Keratinocyte (primary cell): ENCODE measurements at regions not wholly inside any gene's neighbourhood (a gene's known extent, or its start where the extent isn't known, plus 50 kb on each side); places are given as distances from the start of the nearest gene placed in this dataset.

Experiments used
- DNase-seq: peaks from one replicate; pipeline ENCODE4 v3.0.0-alpha.2; 2011; ENCODE audit warnings: low read depth, missing footprints, low spot score
- FAIRE-seq: peaks from 2 replicates; lab custom pipeline; 2011; peaks lifted over from hg19 to GRCh38; lab: Jason Lieb, UNC
- H2AFZ ChIP-seq: 2 replicates; pipeline ENCODE4 v1.6.0; 2012; ENCODE audit warnings: low read length, control low read depth, inconsistent platforms; ENCODE audit not compliant: control insufficient read depth
- H3K27ac ChIP-seq: 2 replicates; pipeline ENCODE4 v1.5.1; 2011; ENCODE audit warnings: low read length; ENCODE audit not compliant: control insufficient read depth, insufficient read depth
- H3K27me3 ChIP-seq: 3 replicates; pipeline ENCODE4 v1.6.0; 2011; ENCODE audit warnings: low read length; ENCODE audit not compliant: control insufficient read depth, insufficient read depth; ENCODE audit errors: extremely low read depth
- H3K36me3 ChIP-seq, 2 experiments: 2 replicates in 1 of 2; 3 replicates in 1 of 2; pipeline ENCODE4 v1.5.1; 2011; ENCODE audit warnings: low read length in 2 of 2, mild to moderate bottlenecking in 1 of 2; ENCODE audit not compliant: control insufficient read depth in 2 of 2, insufficient read depth in 2 of 2; ENCODE audit errors: extremely low read depth in 1 of 2
- H3K4me1 ChIP-seq: 3 replicates; pipeline ENCODE4 v1.5.1; 2011; ENCODE audit warnings: low read length; ENCODE audit not compliant: control insufficient read depth, insufficient read depth; ENCODE audit errors: extremely low read depth
- H3K4me2 ChIP-seq: 3 replicates; pipeline ENCODE4 v1.6.0; 2011; ENCODE audit warnings: low read depth, low read length; ENCODE audit not compliant: control insufficient read depth, insufficient read depth; ENCODE audit errors: extremely low read depth
- H3K4me3 ChIP-seq, 3 experiments: fragments of 200-600 bp in 1 of 3; sonication (generic) in 1 of 3; 2 replicates in 2 of 3; 3 replicates in 1 of 3; pipeline ENCODE4 v1.5.1; 2011 to 2016; ENCODE audit warnings: low read length in 3 of 3, mild to moderate bottlenecking in 3 of 3, control low read depth in 2 of 3, inconsistent platforms in 1 of 3, low read depth in 1 of 3, mixed read lengths in 1 of 3, mixed run types in 1 of 3, moderate library complexity in 1 of 3; ENCODE audit not compliant: control insufficient read depth in 2 of 3, insufficient read depth in 2 of 3; ENCODE audit errors: extremely low read depth in 1 of 3
- H3K79me2 ChIP-seq: 2 replicates; pipeline ENCODE4 v1.6.0; 2012; ENCODE audit warnings: low read length; ENCODE audit not compliant: control insufficient read depth, insufficient read depth
- H3K9ac ChIP-seq: 3 replicates; pipeline ENCODE4 v1.6.0; 2011; ENCODE audit warnings: low read length; ENCODE audit not compliant: control insufficient read depth, insufficient read depth; ENCODE audit errors: extremely low read depth
- H3K9me1 ChIP-seq: 3 replicates; pipeline ENCODE4 v1.6.0; 2011; ENCODE audit warnings: low read length; ENCODE audit not compliant: control insufficient read depth, insufficient read depth; ENCODE audit errors: extremely low read depth
- H3K9me3 ChIP-seq: 2 replicates; pipeline ENCODE4 v1.5.1; 2012; ENCODE audit warnings: low read depth, low read length; ENCODE audit not compliant: control insufficient read depth
- H4K20me1 ChIP-seq: 3 replicates; pipeline ENCODE4 v1.6.0; 2011; ENCODE audit warnings: low read length; ENCODE audit not compliant: control insufficient read depth, insufficient read depth; ENCODE audit errors: extremely low read depth
- CTCF ChIP-seq, 3 experiments: IDR thresholded peaks in 1 of 3; conservative IDR thresholded peaks in 1 of 3; optimal IDR thresholded peaks in 1 of 3; 2 replicates in 2 of 3; 3 replicates in 1 of 3; pipeline versions ENCODE3 to v1.5.1; 2011; ENCODE audit warnings: low read length in 3 of 3, mild to moderate bottlenecking in 3 of 3, moderate library complexity in 2 of 3, control low read depth in 1 of 3, inconsistent platforms in 1 of 3; ENCODE audit not compliant: insufficient read depth in 2 of 3; ENCODE audit errors: extremely low read depth in 1 of 3
- EZH2 ChIP-seq: IDR thresholded peaks from one replicate; pipeline ENCODE4 v1.6.1; 2012; ENCODE audit warnings: inconsistent platforms, mild to moderate bottlenecking, low read length, moderate library complexity
- dilution Hi-C: fragments of 300-500 bp; cut with MboI; formaldehyde crosslinking; loops from one replicate; pipeline ENCODE4 v1.7.0; 2020; ENCODE audit warnings: low sequenced_read_pairs; ENCODE audit not compliant: extremely low pct_ligation_motif_present

- no peak for FAIRE-seq
- DNase-seq, result no peak
- no peaks in the 10 kb centered on the region for H3K4me1 ChIP-seq
- no peaks in the 10 kb centered on the region for H3K79me2 ChIP-seq
- H3K4me3 ChIP-seq, result no peak overlapping the region
- H3K27ac ChIP-seq, result no peak overlapping the region
- H3K9ac ChIP-seq, result no peak overlapping the region
- H3K27me3 ChIP-seq, result no peaks in the 10 kb centered on the region
- no peak for TF ChIP-seq EZH2
- TF ChIP-seq CTCF (optimal IDR thresholded peaks at IDR 0.05 in 1 of 3, IDR thresholded peaks at IDR 0.05 in 1 of 3, conservative IDR thresholded peaks at IDR 0.05 in 1 of 3; ENCODE audit: extremely low read depth in 1 of 3, insufficient read depth in 2 of 3, low read length in 3 of 3), result no peak
- H3K9me1 ChIP-seq, result no peaks in the 10 kb centered on the region
- no peaks in the 10 kb centered on the region for H3K36me3 ChIP-seq
- H4K20me1 ChIP-seq, result no peaks in the 10 kb centered on the region
- H3K4me2 ChIP-seq, result no peak overlapping the region
- H2AFZ ChIP-seq, result no peak overlapping the region
- H3K9me3 ChIP-seq, result no peaks in the 10 kb centered on the region
- dilution Hi-C loops, result no loop called here
These were observed 470.9 kb downstream of the CCER1 start for GRCh38 chr12:90484094-90484493.

DNA sequence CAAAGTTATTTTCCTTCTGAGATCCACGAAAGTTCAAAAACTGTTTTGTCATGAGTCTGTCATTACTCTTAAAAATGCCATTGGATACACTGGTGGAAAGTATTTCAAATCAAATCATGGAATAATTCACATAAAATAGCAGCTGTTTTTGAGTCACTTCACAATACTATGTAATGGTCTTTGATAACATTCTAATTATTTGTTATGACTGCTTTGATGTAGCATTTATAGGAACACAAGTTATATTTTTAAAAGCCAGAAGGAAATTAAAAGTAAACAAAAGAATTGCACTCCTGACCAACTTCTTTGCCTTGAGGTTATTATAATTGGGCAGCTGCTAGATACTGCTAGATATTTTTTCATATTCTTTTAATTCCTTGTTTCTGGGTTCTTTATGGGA lies 473.2 kb downstream of the CCER1 start:
- Histone ChIP-seq H3K79me2 (no peaks in the 10 kb centered on the region), H3K9me1 (no peaks in the 10 kb centered on the region), H3K9ac (no peak overlapping the region), H3K4me3 (no peak overlapping the region), H2AFZ (no peak overlapping the region), H3K36me3 (no peaks in the 10 kb centered on the region), H3K9me3 (no peaks in the 10 kb centered on the region), H3K27ac (no peak overlapping the region), H4K20me1 (no peaks in the 10 kb centered on the region), H3K4me2 (no peak overlapping the region), H3K4me1 (no peaks in the 10 kb centered on the region), H3K27me3 (no peaks in the 10 kb centered on the region)
- FAIRE-seq (no peak), DNase-seq (no peak)
- dilution Hi-C loops, result no loop called here
- TF ChIP-seq EZH2, result no peak
- no peak for TF ChIP-seq CTCF (optimal IDR thresholded peaks at IDR 0.05 in 1 of 3, IDR thresholded peaks at IDR 0.05 in 1 of 3, conservative IDR thresholded peaks at IDR 0.05 in 1 of 3; ENCODE audit: extremely low read depth in 1 of 3, insufficient read depth in 2 of 3, low read length in 3 of 3)
